ENCODE measurements at regions not wholly inside any gene's neighbourhood (a gene's known extent, or its start where the extent isn't known, plus 50 kb on each side); places are given as distances from the start of the nearest gene placed in this dataset.
A peak's percentile ranks its signal among the peaks of the same experiment; 100 is the strongest.
"Not testable (repeated sequence)": the region's sequence is repeated elsewhere in the genome, so short reads cannot be mapped to it uniquely, and the experiment has no call there.

DNA sequence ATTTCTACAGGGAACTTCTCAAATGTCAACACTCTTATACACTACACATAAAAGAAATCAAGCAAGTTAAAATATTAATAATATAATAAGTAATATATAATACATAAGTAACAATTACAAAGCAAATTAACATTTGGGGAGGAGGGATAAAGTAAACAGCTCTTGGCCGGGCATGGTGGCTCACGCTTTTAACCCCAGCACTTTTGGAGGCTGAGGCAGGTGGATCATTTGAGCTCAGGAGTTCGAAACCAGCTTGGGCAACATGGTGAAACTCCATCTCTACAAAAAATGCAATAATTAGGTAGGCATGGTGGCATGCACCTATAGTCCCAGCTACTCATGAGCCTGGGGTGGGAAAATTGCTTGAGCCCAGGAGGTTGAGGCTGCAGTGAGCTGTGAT, 4772.6 kb upstream of the OR11H1 start:
- not testable (repeated sequence) for H3K36me3 Mint-ChIP-seq (ENCODE audit: low read depth); H3K9me3 Mint-ChIP-seq; H3K4me1 Mint-ChIP-seq; H3K27ac Mint-ChIP-seq; ATAC-seq (replicated peaks); H3K27me3 Mint-ChIP-seq; H3K4me3 Mint-ChIP-seq

DNA sequence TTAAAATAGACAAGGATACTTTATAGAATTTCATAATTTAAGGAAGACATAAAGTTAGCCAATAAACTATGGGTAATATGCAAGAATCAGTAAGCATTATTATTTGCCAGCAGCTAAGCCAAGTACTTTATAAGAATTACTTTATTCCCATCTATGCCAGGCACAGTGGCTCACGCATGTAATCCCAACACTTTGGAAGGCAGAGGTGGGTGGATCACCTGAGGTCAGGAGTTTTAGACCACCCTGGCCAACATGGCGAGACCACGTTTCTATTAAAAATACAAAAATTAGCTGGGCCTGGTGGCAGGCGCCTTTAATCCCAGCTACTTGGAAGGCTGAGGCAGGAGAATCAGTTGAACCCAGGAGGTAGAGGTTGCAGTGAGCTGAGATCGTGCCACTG, 4767.6 kb upstream of the OR11H1 start:
- ATAC-seq (replicated peaks); H3K27me3 Mint-ChIP-seq; H3K9me3 Mint-ChIP-seq; H3K36me3 Mint-ChIP-seq (ENCODE audit: low read depth); H3K4me3 Mint-ChIP-seq; H3K4me1 Mint-ChIP-seq; H3K27ac Mint-ChIP-seq: not testable (repeated sequence)

DNA sequence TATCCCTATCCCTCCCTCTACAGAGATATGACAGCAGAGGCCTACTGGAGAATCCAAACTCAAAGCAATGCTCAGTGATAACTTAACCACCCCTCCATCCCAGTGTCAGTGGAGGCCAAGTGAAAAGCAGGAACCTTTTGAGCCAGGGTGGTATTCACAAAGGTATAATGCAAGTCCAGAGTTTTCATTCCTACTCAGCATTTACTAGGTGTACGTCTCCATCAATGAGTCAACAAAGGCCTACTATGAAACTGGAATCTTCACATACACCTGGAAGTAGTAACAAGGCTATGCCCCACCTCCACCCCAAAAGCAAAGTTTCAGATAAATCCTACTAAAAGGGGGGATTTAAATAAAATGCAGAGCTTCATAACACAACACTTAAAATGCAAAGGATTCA, 4761.7 kb upstream of the OR11H1 start:
- not testable (repeated sequence) for H3K27ac Mint-ChIP-seq; H3K27me3 Mint-ChIP-seq; H3K36me3 Mint-ChIP-seq (ENCODE audit: low read depth); H3K4me1 Mint-ChIP-seq; H3K4me3 Mint-ChIP-seq; ATAC-seq (replicated peaks)
- peaks cover 20% of the 10 kb centered on the region for H3K9me3 Mint-ChIP-seq

DNA sequence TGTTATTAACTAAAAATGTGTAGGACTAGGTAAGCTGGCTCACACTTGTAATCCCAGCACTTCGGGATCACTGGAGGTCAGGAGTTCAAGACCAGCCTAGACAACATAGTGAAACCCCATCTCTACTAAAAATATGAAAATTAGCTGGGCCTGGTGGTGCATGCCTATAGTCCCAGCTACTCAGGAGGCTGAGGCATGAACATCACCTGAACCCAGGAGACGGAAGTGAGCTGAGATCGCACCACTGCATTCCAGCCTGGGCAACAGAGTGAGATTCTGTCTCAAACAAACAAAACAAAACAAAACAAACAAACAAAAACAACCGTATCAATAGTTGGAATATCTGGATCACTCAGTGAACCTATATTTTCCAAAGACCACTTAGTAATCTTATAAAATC, 4759.1 kb upstream of the OR11H1 start:
- not testable (repeated sequence) for H3K4me3 Mint-ChIP-seq; H3K27me3 Mint-ChIP-seq; ATAC-seq (replicated peaks); H3K4me1 Mint-ChIP-seq; H3K27ac Mint-ChIP-seq; H3K36me3 Mint-ChIP-seq (ENCODE audit: low read depth)
- H3K9me3 Mint-ChIP-seq: peaks cover 13% of the 10 kb centered on the region

DNA sequence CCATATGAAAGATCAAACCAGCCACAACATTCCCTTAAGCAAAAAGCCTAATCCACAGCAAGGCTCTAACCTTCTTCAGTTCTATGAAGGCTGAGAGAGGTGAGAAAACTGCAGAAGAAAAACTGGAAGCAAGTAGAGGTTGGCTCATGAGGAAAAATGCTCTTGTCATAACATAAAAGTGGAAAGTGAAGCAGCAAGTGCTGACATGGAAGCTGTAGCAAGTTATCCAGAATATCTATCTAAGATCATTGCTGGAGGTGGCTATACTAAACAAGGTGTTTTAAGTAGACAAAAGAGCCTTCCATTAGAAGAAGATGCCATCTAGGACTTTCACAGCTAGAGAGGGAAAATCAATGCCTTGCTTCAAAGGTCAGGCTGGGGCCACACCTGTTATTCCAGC, 4756.2 kb upstream of the OR11H1 start:
- not testable (repeated sequence) for H3K27me3 Mint-ChIP-seq; H3K4me1 Mint-ChIP-seq; H3K27ac Mint-ChIP-seq; ATAC-seq (replicated peaks); H3K9me3 Mint-ChIP-seq; H3K4me3 Mint-ChIP-seq; H3K36me3 Mint-ChIP-seq (ENCODE audit: low read depth)

DNA sequence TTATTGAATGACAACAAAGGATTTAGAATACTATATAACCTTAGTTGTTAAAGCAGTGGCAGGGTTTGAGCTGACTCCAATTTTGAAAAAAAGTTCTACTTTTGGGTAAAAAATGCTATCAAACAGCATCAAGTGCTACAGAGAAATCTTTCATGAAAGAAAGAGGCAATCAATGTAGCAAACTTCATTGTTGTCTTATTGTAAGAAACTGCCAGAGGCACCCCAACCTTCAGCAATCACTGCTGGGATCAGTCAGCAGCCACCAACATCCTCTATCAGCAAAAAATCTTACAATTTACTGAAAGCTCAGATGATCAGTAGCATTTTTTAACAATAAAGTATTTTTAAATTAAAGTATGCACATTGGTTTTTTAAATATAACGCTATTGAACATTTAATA, 4754.7 kb upstream of the OR11H1 start:
- H3K27me3 Mint-ChIP-seq; H3K36me3 Mint-ChIP-seq (ENCODE audit: low read depth); H3K9me3 Mint-ChIP-seq; H3K4me1 Mint-ChIP-seq; H3K27ac Mint-ChIP-seq; H3K4me3 Mint-ChIP-seq; ATAC-seq (replicated peaks): not testable (repeated sequence)

DNA sequence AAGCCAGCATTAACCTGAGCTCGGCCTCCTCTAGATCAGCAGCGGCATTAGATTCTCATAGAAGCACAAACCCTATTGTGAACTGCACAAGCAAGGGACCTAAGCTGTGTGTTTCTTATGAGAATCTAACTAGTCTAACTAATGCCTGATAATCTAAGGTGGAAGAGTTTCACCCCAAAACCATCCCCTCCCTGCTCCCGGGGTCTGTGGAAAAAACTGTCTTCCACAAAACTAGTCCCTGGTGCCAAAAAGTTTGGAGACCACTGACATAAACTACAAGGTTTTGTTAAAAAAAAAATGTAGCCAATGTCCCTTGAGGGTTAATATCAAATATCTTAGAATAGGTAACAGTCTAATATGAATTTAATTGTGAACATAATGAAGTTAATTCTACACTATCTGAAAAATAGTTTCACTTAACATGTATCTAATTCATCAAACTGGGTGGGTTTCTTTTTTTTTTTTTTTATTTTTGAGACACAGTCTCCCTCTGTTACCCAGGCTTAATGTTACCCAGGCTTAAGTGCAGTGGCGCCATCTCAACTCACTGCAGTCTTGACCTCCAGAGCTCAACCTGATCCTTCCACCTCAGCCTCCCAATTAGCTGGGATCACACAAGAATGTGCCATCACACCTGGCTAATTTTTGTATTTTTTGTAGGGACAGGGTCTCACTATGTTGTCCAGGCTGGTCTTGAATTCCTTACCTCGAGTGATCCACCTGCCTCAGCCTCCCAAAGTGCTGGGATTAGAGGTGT, 4752.2 kb upstream of the OR11H1 start:
- H3K36me3 Mint-ChIP-seq (ENCODE audit: low read depth); H3K27ac Mint-ChIP-seq; H3K4me1 Mint-ChIP-seq; ATAC-seq (replicated peaks); H3K27me3 Mint-ChIP-seq; H3K4me3 Mint-ChIP-seq; H3K9me3 Mint-ChIP-seq: not testable (repeated sequence)

DNA sequence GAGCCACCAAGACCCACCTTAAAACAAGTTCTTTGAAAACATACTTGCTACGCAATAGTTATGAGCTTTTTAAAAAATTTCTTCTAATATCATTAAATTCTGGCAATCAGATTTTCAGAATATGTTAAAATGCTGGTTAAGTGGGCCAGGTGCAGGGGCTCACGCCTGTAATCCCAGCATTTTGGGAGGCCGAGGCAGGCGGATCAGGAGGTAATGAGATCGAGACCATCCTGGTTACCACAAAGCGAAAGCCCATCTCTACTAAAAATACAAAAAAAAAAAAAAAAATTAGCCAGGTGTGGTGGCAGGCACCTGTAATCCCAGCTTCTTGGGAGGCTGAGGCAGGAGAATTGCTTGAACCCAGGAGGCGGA, 4751.6 kb upstream of the OR11H1 start:
- H3K36me3 Mint-ChIP-seq (ENCODE audit: low read depth): not testable (repeated sequence)

DNA sequence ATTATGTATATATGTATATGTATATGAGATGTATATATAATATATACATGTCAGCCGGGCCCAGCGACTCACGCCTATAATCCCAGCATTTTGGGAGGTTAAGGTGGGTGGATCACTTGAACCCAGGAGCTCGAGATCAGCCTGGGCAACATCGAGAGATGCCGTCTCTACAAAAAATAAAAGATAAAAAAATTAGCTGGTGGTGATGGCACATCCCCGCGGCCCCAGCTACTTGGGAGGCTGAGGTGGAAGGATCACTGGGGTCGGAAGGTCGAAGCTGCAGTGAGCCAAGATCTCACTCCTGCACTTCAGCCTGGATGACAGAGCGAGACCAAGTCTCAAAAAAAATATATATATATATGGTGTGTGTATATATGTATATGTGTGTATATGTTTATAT, 4750.3 kb upstream of the OR11H1 start:
- not testable (repeated sequence) for H3K36me3 Mint-ChIP-seq (ENCODE audit: low read depth); H3K4me3 Mint-ChIP-seq; H3K27ac Mint-ChIP-seq; ATAC-seq (replicated peaks); H3K4me1 Mint-ChIP-seq; H3K27me3 Mint-ChIP-seq
- H3K9me3 Mint-ChIP-seq: peaks cover 16% of the 10 kb centered on the region

More for the DNA sequence above, 4751.6 kb upstream of the OR11H1 start:
- not testable (repeated sequence) for H3K4me3 Mint-ChIP-seq; H3K27ac Mint-ChIP-seq; H3K27me3 Mint-ChIP-seq; H3K4me1 Mint-ChIP-seq; ATAC-seq (replicated peaks); H3K9me3 Mint-ChIP-seq

DNA sequence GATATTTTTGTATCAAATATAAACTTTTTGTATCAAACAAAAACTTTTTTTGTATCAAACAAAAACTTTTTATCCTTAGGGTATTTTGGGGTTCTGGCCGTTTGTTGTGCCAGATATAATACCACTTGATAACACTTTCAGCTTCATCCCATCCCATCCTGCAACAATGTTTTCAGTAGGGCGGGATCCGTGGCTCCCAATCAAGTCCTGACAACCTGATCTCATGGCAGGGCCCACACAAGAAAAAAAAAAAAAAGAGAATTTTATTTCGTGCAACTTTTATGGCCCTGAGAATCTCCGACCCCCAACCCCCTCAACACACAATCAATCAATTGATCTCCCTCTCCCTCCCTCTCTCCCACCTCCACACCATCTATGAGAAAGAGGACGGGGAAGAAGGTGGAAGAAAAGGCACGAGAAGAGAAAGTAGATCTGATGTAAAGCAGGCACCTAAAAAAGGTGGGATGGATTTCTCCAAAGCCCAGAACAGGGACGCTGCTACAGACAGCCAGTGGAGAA, 4749.6 kb upstream of the OR11H1 start:
- Mint-ChIP-seq H3K4me1 (no peaks in the 10 kb centered on the region), H3K9me3 (peaks cover 16% of the 10 kb centered on the region), H3K4me3 (no peak overlapping the region)

DNA sequence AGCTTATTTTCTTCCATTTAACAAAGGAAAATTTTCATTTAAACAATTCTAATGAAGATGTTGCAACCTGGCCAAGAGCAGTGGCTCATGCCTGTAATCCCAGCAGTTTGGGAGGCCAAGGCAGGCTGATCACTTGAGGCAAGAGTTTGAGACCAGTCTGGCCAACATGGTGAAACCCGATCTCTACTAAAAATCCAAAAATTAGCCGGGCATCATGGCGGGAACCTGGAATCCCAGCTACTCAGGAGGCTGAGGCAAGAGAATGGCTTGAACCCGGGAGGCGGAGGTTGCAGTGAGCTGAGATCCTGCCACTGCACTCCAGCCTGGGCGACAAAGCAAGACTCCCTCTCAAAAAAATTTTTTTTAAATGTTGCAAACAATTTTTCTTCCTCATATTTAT, 4748.8 kb upstream of the OR11H1 start:
- H3K4me3 Mint-ChIP-seq; ATAC-seq (replicated peaks); H3K4me1 Mint-ChIP-seq; H3K36me3 Mint-ChIP-seq (ENCODE audit: low read depth); H3K27me3 Mint-ChIP-seq; H3K27ac Mint-ChIP-seq: not testable (repeated sequence)
- H3K9me3 Mint-ChIP-seq: peaks cover 17% of the 10 kb centered on the region

More for the DNA sequence above, 4749.6 kb upstream of the OR11H1 start:
- Mint-ChIP-seq H3K36me3 (ENCODE audit: low read depth) (no peaks in the 10 kb centered on the region), H3K27me3 (no peaks in the 10 kb centered on the region), H3K27ac (no peak overlapping the region)
- ATAC-seq (replicated peaks): no peak

DNA sequence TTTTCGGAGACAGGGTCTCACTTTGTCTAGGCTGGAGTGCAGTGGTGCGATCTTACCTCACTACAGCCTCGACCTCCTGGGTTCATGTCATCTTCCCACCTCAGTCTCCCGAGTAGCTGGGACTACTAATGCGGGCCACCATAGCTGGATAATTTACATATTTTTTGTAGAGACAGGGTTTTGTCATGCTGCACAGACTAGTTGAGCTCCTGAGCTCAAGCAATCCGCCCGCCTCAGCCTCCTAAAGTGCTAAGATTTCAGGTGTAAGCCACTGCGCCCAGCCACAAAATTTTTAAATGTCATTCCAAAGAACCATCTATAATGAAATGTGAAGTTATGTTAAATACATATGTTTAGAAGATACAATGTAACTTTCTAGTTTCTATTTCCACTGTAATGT, 4747.7 kb upstream of the OR11H1 start:
- peaks cover 17% of the 10 kb centered on the region for H3K9me3 Mint-ChIP-seq
- no peak overlapping the region for H3K4me3 Mint-ChIP-seq
- no peaks in the 10 kb centered on the region for H3K36me3 Mint-ChIP-seq (ENCODE audit: low read depth)
- ATAC-seq (replicated peaks): peak; percentile 20
- no peak overlapping the region for H3K27ac Mint-ChIP-seq
- H3K4me1 Mint-ChIP-seq: no peaks in the 10 kb centered on the region
- H3K27me3 Mint-ChIP-seq: no peaks in the 10 kb centered on the region

DNA sequence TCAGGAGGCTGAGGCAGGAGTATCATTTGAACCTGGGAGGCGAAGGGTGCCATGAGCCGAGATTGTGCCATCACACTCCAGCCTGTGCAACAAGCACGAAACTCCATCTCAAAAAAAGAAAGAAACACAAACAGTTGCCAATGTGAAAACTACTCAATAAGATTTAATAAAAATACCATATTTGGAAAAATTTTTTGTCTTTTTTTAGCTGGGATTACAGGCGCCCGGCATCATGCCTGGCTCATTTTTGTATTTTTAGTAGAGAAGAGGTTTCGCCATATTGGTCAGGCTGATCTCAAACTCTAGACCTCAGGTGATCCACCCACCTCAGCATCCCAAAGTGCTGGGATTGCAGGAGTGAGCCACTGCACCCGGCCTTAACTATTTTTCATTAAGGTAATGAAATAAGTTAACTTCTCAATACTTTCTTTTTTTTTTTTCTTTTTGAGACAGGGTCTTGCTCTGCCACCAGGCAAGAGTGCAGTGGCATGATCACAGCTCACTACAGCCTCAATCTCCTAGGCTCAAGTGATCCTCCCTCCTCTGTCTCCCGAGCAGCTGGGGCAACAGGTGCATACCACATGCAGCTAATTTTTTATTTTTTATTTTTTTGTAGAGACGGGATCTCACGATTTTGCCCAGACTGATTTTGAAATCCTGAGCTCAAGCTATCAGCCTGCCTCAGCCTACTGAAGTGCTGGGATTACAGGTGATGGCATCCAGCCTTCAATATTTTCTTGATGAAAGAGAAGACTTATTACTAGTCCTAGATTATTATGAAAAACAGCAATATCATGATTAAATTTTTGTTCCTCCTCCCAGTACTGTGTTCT, 4746.2 kb upstream of the OR11H1 start:
- H3K4me3 Mint-ChIP-seq: no peak overlapping the region
- peaks cover 17% of the 10 kb centered on the region for H3K9me3 Mint-ChIP-seq
- H3K27ac Mint-ChIP-seq: no peak overlapping the region
- H3K36me3 Mint-ChIP-seq (ENCODE audit: low read depth): no peaks in the 10 kb centered on the region
- ATAC-seq (replicated peaks): no peak
- no peaks in the 10 kb centered on the region for H3K27me3 Mint-ChIP-seq
- H3K4me1 Mint-ChIP-seq: no peaks in the 10 kb centered on the region

Data from activated T-helper 17 cell treated with anti-CD3 and anti-CD28 coated beads, Interleukin-2, amount 50 U/mL, for 72 hours (primary cell).